HEK293 (cell line): ENCODE measurements at regions not wholly inside any gene's neighbourhood (a gene's known extent, or its start where the extent isn't known, plus 50 kb on each side); places are given as distances from the start of the nearest gene placed in this dataset.

ENCODE experiments used
- CTCF ChIA-PET: fragments of 350-600 bp; formaldehyde crosslinking; extraction: SDS; loops from one replicate; lab custom pipeline; 2021; ENCODE audit warnings: antibody characterized with exemption; lab: Yijun Ruan, JAX
- POLR2A ChIA-PET: fragments of 300-600 bp; formaldehyde crosslinking; extraction: SDS; loops from one replicate; lab custom pipeline; 2020; ENCODE audit warnings: antibody characterized with exemption, inconsistent platforms; lab: Yijun Ruan, JAX
- H3K27ac ChIP-seq: fragments of 200-500 bp; sonication (Bioruptor generic); 2 replicates; pipeline ENCODE4 v1.5.1; 2014; ENCODE audit warnings: low read depth, low read length, control low read depth, inconsistent platforms; ENCODE audit errors: extremely low read depth
- H3K36me3 ChIP-seq, 2 experiments: fragments of 200-500 bp in 1 of 2; sonication (Bioruptor generic) in 1 of 2; 1 replicate in 1 of 2; 2 replicates in 1 of 2; pipeline ENCODE4 v1.5.1; 2014 to 2017; ENCODE audit warnings: inconsistent platforms in 2 of 2, low read length in 2 of 2; ENCODE audit not compliant: control insufficient read depth in 2 of 2, insufficient read depth in 1 of 2
- H3K4me1 ChIP-seq: fragments of 200-500 bp; sonication (Bioruptor generic); 2 replicates; pipeline ENCODE4 v1.5.1; 2014; ENCODE audit warnings: mild to moderate bottlenecking, low read length, inconsistent platforms; ENCODE audit not compliant: control insufficient read depth, insufficient read depth
- H3K4me3 ChIP-seq: 2 replicates; pipeline ENCODE4 v1.5.1; 2011; ENCODE audit warnings: low read depth, mild to moderate bottlenecking, control low read depth, low read length, moderate library complexity
- H3K9me3 ChIP-seq: fragments of 200-500 bp; sonication (Bioruptor generic); 2 replicates; pipeline ENCODE4 v1.5.1; 2014; ENCODE audit warnings: low read depth, low read length, inconsistent platforms; ENCODE audit not compliant: control insufficient read depth, insufficient read depth
- BCL11B ChIP-seq: fragments of 450-650 bp; formaldehyde crosslinking; IDR thresholded peaks from 2 replicates; pipeline ENCODE4 v1.5.1; 2016; ENCODE audit warnings: low read depth, missing biosample characterization, missing genetic modification characterization
- GLI2 ChIP-seq: fragments of 450-650 bp; formaldehyde crosslinking; IDR thresholded peaks from 2 replicates; pipeline ENCODE4; 2017; ENCODE audit warnings: missing biosample characterization, missing genetic modification characterization, low read depth, borderline replicate concordance
- GLIS1 ChIP-seq: fragments of 450-650 bp; formaldehyde crosslinking; IDR thresholded peaks from 2 replicates; pipeline ENCODE4 v1.5.1; 2016; ENCODE audit warnings: missing biosample characterization, missing genetic modification characterization
- KLF10 ChIP-seq: fragments of 450-650 bp; IDR thresholded peaks from 2 replicates; pipeline ENCODE4 v1.5.1; 2018; ENCODE audit warnings: missing biosample characterization, mild to moderate bottlenecking, missing genetic modification characterization
- MYNN ChIP-seq: fragments of 450-650 bp; formaldehyde crosslinking; IDR thresholded peaks from 2 replicates; pipeline ENCODE4 v1.5.1; 2016; ENCODE audit warnings: missing biosample characterization, missing genetic modification characterization, borderline replicate concordance
- YY1 ChIP-seq: fragments of 450-650 bp; formaldehyde crosslinking; IDR thresholded peaks from 2 replicates; pipeline ENCODE4 v1.5.1; 2018; ENCODE audit warnings: missing biosample characterization, missing genetic modification characterization
- YY2 ChIP-seq: fragments of 450-650 bp; formaldehyde crosslinking; IDR thresholded peaks from 2 replicates; pipeline ENCODE4 v1.5.1; 2016; ENCODE audit warnings: missing biosample characterization, missing genetic modification characterization
- ZBTB11 ChIP-seq: fragments of 450-650 bp; formaldehyde crosslinking; conservative IDR thresholded peaks from 2 replicates; pipeline ENCODE4 v1.5.1; 2016; ENCODE audit warnings: low read depth, missing biosample characterization, missing genetic modification characterization
- ZFP37 ChIP-seq: fragments of 450-650 bp; formaldehyde crosslinking; IDR thresholded peaks from 2 replicates; pipeline ENCODE4 v1.5.1; 2016; ENCODE audit warnings: missing biosample characterization, missing genetic modification characterization
- ZNF10 ChIP-seq: fragments of 450-650 bp; formaldehyde crosslinking; IDR thresholded peaks from 2 replicates; pipeline ENCODE4 v1.5.1; 2017; ENCODE audit warnings: missing biosample characterization, missing genetic modification characterization
- ZNF148 ChIP-seq: fragments of 450-650 bp; formaldehyde crosslinking; IDR thresholded peaks from 2 replicates; pipeline ENCODE4 v1.5.0; 2017; ENCODE audit warnings: missing biosample characterization, missing genetic modification characterization, borderline replicate concordance
- ZNF2 ChIP-seq: fragments of 450-650 bp; formaldehyde crosslinking; IDR thresholded peaks from 2 replicates; pipeline ENCODE4 v1.5.1; 2016; ENCODE audit warnings: missing biosample characterization, missing genetic modification characterization
- ZNF416 ChIP-seq: fragments of 450-650 bp; formaldehyde crosslinking; IDR thresholded peaks from 2 replicates; pipeline ENCODE4 v1.5.1; 2016; ENCODE audit warnings: missing biosample characterization, missing genetic modification characterization
- ZNF426 ChIP-seq: fragments of 450-650 bp; formaldehyde crosslinking; IDR thresholded peaks from 2 replicates; pipeline ENCODE4 v1.5.1; 2017; ENCODE audit warnings: missing biosample characterization, missing genetic modification characterization, mild to moderate bottlenecking, inconsistent platforms, moderate library complexity
- ZNF473 ChIP-seq: fragments of 450-650 bp; formaldehyde crosslinking; IDR thresholded peaks from 2 replicates; pipeline ENCODE4 v1.5.1; 2017; ENCODE audit warnings: missing biosample characterization, missing genetic modification characterization
- ZNF529 ChIP-seq: fragments of 450-650 bp; formaldehyde crosslinking; IDR thresholded peaks from 2 replicates; pipeline ENCODE4 v1.5.1; 2017; ENCODE audit warnings: missing genetic modification characterization, missing biosample characterization; ENCODE audit not compliant: insufficient replicate concordance
- ZNF560 ChIP-seq: fragments of 450-650 bp; formaldehyde crosslinking; IDR thresholded peaks from 2 replicates; pipeline ENCODE4 v1.5.1; 2017; ENCODE audit warnings: missing biosample characterization, missing genetic modification characterization, borderline replicate concordance
- ZNF580 ChIP-seq: fragments of 450-650 bp; formaldehyde crosslinking; IDR thresholded peaks from 2 replicates; pipeline ENCODE4 v1.5.1; 2016; ENCODE audit warnings: missing biosample characterization, missing genetic modification characterization
- ZNF626 ChIP-seq: fragments of 450-650 bp; sonication (Bioruptor Pico); formaldehyde crosslinking; IDR thresholded peaks from 2 replicates; pipeline ENCODE4 v1.5.1; 2018; ENCODE audit warnings: missing biosample characterization, missing genetic modification characterization, inconsistent platforms
- ZNF639 ChIP-seq: fragments of 450-650 bp; formaldehyde crosslinking; IDR thresholded peaks from 2 replicates; pipeline ENCODE4 v1.5.1; 2016; ENCODE audit warnings: missing biosample characterization, missing genetic modification characterization
- ZNF692 ChIP-seq: fragments of 450-650 bp; formaldehyde crosslinking; IDR thresholded peaks from 2 replicates; pipeline ENCODE4 v1.5.1; 2016; ENCODE audit warnings: missing biosample characterization, missing genetic modification characterization
- ZNF792 ChIP-seq: fragments of 450-650 bp; formaldehyde crosslinking; IDR thresholded peaks from 2 replicates; pipeline ENCODE4 v1.5.1; 2016; ENCODE audit warnings: missing biosample characterization, missing genetic modification characterization
- ZSCAN16 ChIP-seq: fragments of 450-650 bp; formaldehyde crosslinking; IDR thresholded peaks from 2 replicates; pipeline ENCODE4 v1.5.1; 2016; ENCODE audit warnings: missing biosample characterization, missing genetic modification characterization
- ZSCAN18 ChIP-seq: fragments of 450-650 bp; formaldehyde crosslinking; IDR thresholded peaks from 2 replicates; pipeline ENCODE4 v1.5.1; 2016; ENCODE audit warnings: missing biosample characterization, missing genetic modification characterization

GRCh38 chr4:15348695-15349094 is 79.1 kb upstream of the C1QTNF7 start:
- Histone ChIP-seq H3K4me1 (no peaks in the 10 kb centered on the region), H3K36me3 (no peaks in the 10 kb centered on the region), H3K4me3 (no peak overlapping the region), H3K9me3 (no peaks in the 10 kb centered on the region), H3K27ac (no peak overlapping the region)
- CTCF ChIA-PET, result no interaction called here
- POLR2A ChIA-PET, result no interaction called here
- TF ChIP-seq ZNF148 (tag by site-specific recombination), result no peak
- TF ChIP-seq ZNF10 (tag by site-specific recombination), result no peak
- TF ChIP-seq ZSCAN18 (tag by site-specific recombination), result no peak
- no peak for TF ChIP-seq BCL11B (tag by site-specific recombination)
- TF ChIP-seq ZNF426 (tag by site-specific recombination), result no peak
- no peak for TF ChIP-seq ZNF626 (tag by site-specific recombination)
- TF ChIP-seq MYNN (tag by site-specific recombination), result no peak
- TF ChIP-seq, all 188 proteins: peak for 0

GRCh38 chr4:15349531-15349935 is 78.3 kb upstream of the C1QTNF7 start:
- CTCF ChIA-PET, result no interaction called here
- POLR2A ChIA-PET, result no interaction called here
- Histone ChIP-seq H3K4me1 (no peaks in the 10 kb centered on the region), H3K4me3 (no peak overlapping the region), H3K27ac (no peak overlapping the region), H3K36me3 (no peaks in the 10 kb centered on the region), H3K9me3 (no peaks in the 10 kb centered on the region)
- TF ChIP-seq ZSCAN16 (tag by site-specific recombination) (no peak), ZNF416 (tag by site-specific recombination) (no peak), KLF10 (tag by site-specific recombination) (no peak), MYNN (tag by site-specific recombination) (no peak), ZNF473 (no peak), ZNF529 (tag by site-specific recombination) (no peak), GLIS1 (tag by site-specific recombination) (no peak), ZNF2 (tag by site-specific recombination) (no peak), ZNF792 (no peak), GLI2 (tag by site-specific recombination) (no peak), ZNF692 (tag by site-specific recombination) (no peak), ZNF560 (tag by site-specific recombination) (no peak), ZFP37 (tag by site-specific recombination) (no peak), YY1 (tag by site-specific recombination) (no peak), ZNF580 (tag by site-specific recombination) (no peak), YY2 (tag by site-specific recombination) (no peak), ZNF10 (tag by site-specific recombination) (no peak), ZNF639 (no peak), ZBTB11 (no peak)
